B cell (primary cell): ENCODE measurements at regions not wholly inside any gene's neighbourhood (a gene's known extent, or its start where the extent isn't known, plus 50 kb on each side); places are given as distances from the start of the nearest gene placed in this dataset.

Experiments used
- ATAC-seq: fragments of 200-7000 bp; cut with Tn5 transposase; one replicate; pipeline ENCODE4 v1.10.0; 2021; ENCODE audit warnings: low read depth, mild to moderate bottlenecking, moderate number of reproducible peaks, moderate library complexity
- CTCF ChIA-PET: fragments of 350-600 bp; sonication (Branson Sonifier 250); formaldehyde crosslinking; loops from one replicate; lab custom pipeline; 2021; ENCODE audit warnings: antibody characterized with exemption, inconsistent platforms; lab: Charles Lee
- POLR2A ChIA-PET: fragments of 350-600 bp; sonication (Branson Sonifier 250); formaldehyde crosslinking; loops from one replicate; lab custom pipeline; 2021; ENCODE audit warnings: antibody characterized with exemption; lab: Charles Lee
- DNase-seq: peaks from one replicate; pipeline ENCODE4 v3.0.0; 2013
- H2AFZ ChIP-seq: 2 replicates; pipeline ENCODE4 v1.6.1; 2012; ENCODE audit warnings: mild to moderate bottlenecking, low read depth, low read length; ENCODE audit not compliant: insufficient read depth, poor library complexity, severe bottlenecking
- H3K27ac ChIP-seq, 2 donors: 1 replicate in 1 of 2; 2 replicates in 1 of 2; pipeline ENCODE4 v1.5.1; 2012 to 2013; ENCODE audit warnings: low read length in 2 of 2, mild to moderate bottlenecking in 2 of 2, moderate library complexity in 1 of 2
- H3K27me3 ChIP-seq, 4 experiments: fragments of 200-600 bp in 1 of 4; sonication (generic) in 1 of 4; replicated peaks in 1 of 4; 1 replicate in 2 of 4; 2 replicates in 2 of 4; pipeline versions ENCODE4 v1.6.1 to v1.7.0; 2013 to 2016; ENCODE audit warnings: low read length in 3 of 4, mild to moderate bottlenecking in 2 of 4, mixed read lengths in 1 of 4, moderate library complexity in 1 of 4; ENCODE audit not compliant: insufficient read depth in 4 of 4, control insufficient read depth in 3 of 4; ENCODE audit errors: control extremely low read depth in 1 of 4
- H3K36me3 ChIP-seq, 2 experiments: replicated peaks in 1 of 2; 1 replicate in 1 of 2; 2 replicates in 1 of 2; pipeline versions ENCODE4 v1.6.1 to v1.7.1; 2013; ENCODE audit warnings: low read length in 1 of 2; ENCODE audit not compliant: insufficient read depth in 2 of 2, control insufficient read depth in 1 of 2; ENCODE audit errors: control extremely low read depth in 1 of 2, extremely low read depth in 1 of 2
- H3K4me1 ChIP-seq, 2 donors: fragments of 200-600 bp in 1 of 2; sonication (generic) in 1 of 2; 1 replicate in 1 of 2; 2 replicates in 1 of 2; pipeline versions ENCODE4 v1.5.1 to v1.6.1; 2013 to 2017; ENCODE audit warnings: low read length in 2 of 2; ENCODE audit not compliant: control insufficient read depth in 2 of 2, insufficient read depth in 2 of 2
- H3K4me2 ChIP-seq: replicated peaks from 2 replicates; pipeline ENCODE3; 2012; ENCODE audit warnings: mild to moderate bottlenecking, low read depth, low read length; ENCODE audit not compliant: poor library complexity, severe bottlenecking
- H3K4me3 ChIP-seq, 5 experiments: fragments of 200-600 bp in 1 of 5; sonication (generic) in 1 of 5; 1 replicate in 3 of 5; 2 replicates in 2 of 5; pipeline versions ENCODE4 v1.5.1 to v1.7.0; 2011 to 2016; ENCODE audit warnings: low read length in 4 of 5, mild to moderate bottlenecking in 4 of 5, low read depth in 2 of 5, control low read depth in 1 of 5, moderate library complexity in 1 of 5; ENCODE audit not compliant: insufficient read depth in 1 of 5; ENCODE audit errors: control extremely low read depth in 1 of 5, extremely low read depth in 1 of 5
- H3K79me2 ChIP-seq: fragments of 200-600 bp; sonication (generic); one replicate; pipeline ENCODE4 v1.6.0; 2016; ENCODE audit warnings: low read length; ENCODE audit not compliant: control insufficient read depth, insufficient read depth
- H3K9ac ChIP-seq: fragments of 200-600 bp; sonication (generic); 2 replicates; pipeline ENCODE4 v1.6.1; 2017; ENCODE audit warnings: mild to moderate bottlenecking, low read length, moderate library complexity
- H3K9me3 ChIP-seq, 3 donors: one replicate each; pipeline versions ENCODE4 v1.6.1 to v1.7.1; 2013; ENCODE audit warnings: low read length in 2 of 3; ENCODE audit not compliant: control insufficient read depth in 2 of 3, insufficient read depth in 1 of 3; ENCODE audit errors: control extremely low read depth in 1 of 3
- H4K20me1 ChIP-seq: 2 replicates; pipeline ENCODE4 v1.6.0; 2012; ENCODE audit warnings: mild to moderate bottlenecking, low read length; ENCODE audit not compliant: insufficient read depth, control insufficient read depth, poor library complexity, severe bottlenecking
- H3K27ac Mint-ChIP-seq: one replicate; pipeline ENCODE4 v1.8.0; 2021; ENCODE audit warnings: mixed read lengths
- H3K27me3 Mint-ChIP-seq: one replicate; pipeline ENCODE4 v1.8.0; 2021; ENCODE audit warnings: mixed read lengths
- H3K4me1 Mint-ChIP-seq: one replicate; pipeline ENCODE4 v1.8.0; 2021; ENCODE audit warnings: mixed read lengths
- H3K4me3 Mint-ChIP-seq: one replicate; pipeline ENCODE4 v1.8.0; 2021; ENCODE audit warnings: mixed read lengths
- H3K9me3 Mint-ChIP-seq: one replicate; pipeline ENCODE4 v1.8.0; 2022; ENCODE audit warnings: mixed read lengths; ENCODE audit not compliant: insufficient read depth
- CTCF ChIP-seq: fragments of 200-600 bp; IDR thresholded peaks from one replicate; pipeline ENCODE4 v1.8.0; 2022; ENCODE audit warnings: antibody characterized with exemption, mild to moderate bottlenecking
- EZH2 ChIP-seq: IDR thresholded peaks from 2 replicates; pipeline ENCODE4 v1.6.1; 2012; ENCODE audit warnings: borderline replicate concordance, low read depth, mild to moderate bottlenecking, moderate library complexity, low read length; ENCODE audit not compliant: insufficient read depth, poor library complexity, severe bottlenecking
- whole genome bisulfite sequencing: methylation state at CpG from one replicate; pipeline ENCODE4 v1.1.5; 2013; ENCODE audit warnings: missing lambda C conversion rate; ENCODE audit not compliant: insufficient coverage; 5-methylcytosine and 5-hydroxymethylcytosine counted together
- intact Hi-C: fragments of 100-400 bp; cut with micrococcal nuclease; formaldehyde crosslinking; loops from one replicate; pipeline ENCODE4 v1.10.0; 2022

GRCh38 chr9:129544761-129545160, 76.1 kb downstream of the C9orf50 start:
- TF ChIP-seq CTCF (no peak), EZH2 (no peak)
- no peak overlapping the region for H3K9ac ChIP-seq
- H3K36me3 ChIP-seq: no peaks in the 10 kb centered on the region
- CTCF ChIA-PET: no interaction called here
- H3K9me3 ChIP-seq: peaks cover 0 to 6% (median 0%) of the 10 kb centered on the region in 3 donors
- no peaks in the 10 kb centered on the region for H3K79me2 ChIP-seq
- Mint-ChIP-seq H3K4me1 (peaks cover 3% of the 10 kb centered on the region), H3K27ac (no peak overlapping the region), H3K27me3 (peaks cover 44% of the 10 kb centered on the region), H3K4me3 (no peak overlapping the region), H3K9me3 (no peaks in the 10 kb centered on the region)
- intact Hi-C loops: no loop called here
- DNase-seq: no peak
- H2AFZ ChIP-seq: no peak overlapping the region
- no peaks in the 10 kb centered on the region for H4K20me1 ChIP-seq
- peaks cover 0 to 13% (median 5%) of the 10 kb centered on the region in 4 experiments for H3K27me3 ChIP-seq
- no peak overlapping the region for H3K4me3 ChIP-seq
- 83% methylated on average over 3 of the region's 6 CpGs for whole genome bisulfite sequencing
- no peak overlapping the region for H3K27ac ChIP-seq
- H3K4me2 ChIP-seq: no peak overlapping the region
- POLR2A ChIA-PET: interaction anchor here (0.6 kb wide), 1 partner anchor 84 kb away, joined by 3 read pairs; no protein-coding TSS in a partner anchor
- ATAC-seq: no peak
- peaks cover 0 to 2% of the 10 kb centered on the region in 2 donors for H3K4me1 ChIP-seq

GRCh38 chr9:129542741-129543140, 78.2 kb downstream of the C9orf50 start:
- peaks cover 39% of the 10 kb centered on the region for H3K27me3 Mint-ChIP-seq
- Histone ChIP-seq H3K36me3 (no peaks in the 10 kb centered on the region), H3K4me1 (no peaks in the 10 kb centered on the region), H3K9me3 (peaks cover 0 to 17% (median 6%) of the 10 kb centered on the region in 3 donors), H3K79me2 (no peaks in the 10 kb centered on the region), H4K20me1 (no peaks in the 10 kb centered on the region), H3K27me3 (peaks cover 0 to 3% (median 0%) of the 10 kb centered on the region in 4 experiments), H3K4me2 (no peak overlapping the region), H3K9ac (no peak overlapping the region), H2AFZ (no peak overlapping the region), H3K27ac (no peak overlapping the region), H3K4me3 (no peak overlapping the region)
- CTCF ChIA-PET: no interaction called here
- POLR2A ChIA-PET: no interaction called here
- intact Hi-C loops: no loop called here
- H3K4me3 Mint-ChIP-seq: no peak overlapping the region
- no peak for DNase-seq
- H3K27ac Mint-ChIP-seq: no peak overlapping the region
- no peak for ATAC-seq
- no peaks in the 10 kb centered on the region for H3K4me1 Mint-ChIP-seq
- 91% methylated on average over 2 of the region's 4 CpGs for WGBS
- peaks cover 3% of the 10 kb centered on the region for H3K9me3 Mint-ChIP-seq
- TF ChIP-seq EZH2: no peak
- no peak for TF ChIP-seq CTCF
